Activated gamma-delta T cell treated with Interleukin-2 at 50 U/mL for 16 hours (primary cell): ENCODE measurements at regions not wholly inside any gene's neighbourhood (a gene's known extent, or its start where the extent isn't known, plus 50 kb on each side); places are given as distances from the start of the nearest gene placed in this dataset.

ENCODE experiments used
- DNase-seq: peaks from one replicate; pipeline ENCODE4 v3.0.0-alpha.2; 2020

DNA sequence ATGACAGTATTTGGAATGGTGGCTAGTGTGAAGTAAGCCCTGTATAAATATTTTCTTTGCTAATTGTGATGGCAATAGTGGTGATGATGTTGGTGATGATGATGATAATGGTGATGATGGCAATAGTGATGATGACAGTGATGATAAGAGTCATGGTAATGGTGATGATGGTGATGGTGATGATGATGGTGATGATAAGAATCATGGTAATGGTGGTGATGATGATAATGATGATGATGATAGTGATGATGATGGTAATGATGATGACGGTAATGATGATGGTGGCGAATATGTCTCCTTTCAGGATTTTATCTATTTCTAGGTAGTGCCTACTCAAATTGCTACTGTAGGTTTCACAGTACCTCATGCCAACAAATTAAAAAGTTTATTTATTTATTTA, 205.4 kb downstream of the GALR1 start:
- no peak for DNase-seq

DNA sequence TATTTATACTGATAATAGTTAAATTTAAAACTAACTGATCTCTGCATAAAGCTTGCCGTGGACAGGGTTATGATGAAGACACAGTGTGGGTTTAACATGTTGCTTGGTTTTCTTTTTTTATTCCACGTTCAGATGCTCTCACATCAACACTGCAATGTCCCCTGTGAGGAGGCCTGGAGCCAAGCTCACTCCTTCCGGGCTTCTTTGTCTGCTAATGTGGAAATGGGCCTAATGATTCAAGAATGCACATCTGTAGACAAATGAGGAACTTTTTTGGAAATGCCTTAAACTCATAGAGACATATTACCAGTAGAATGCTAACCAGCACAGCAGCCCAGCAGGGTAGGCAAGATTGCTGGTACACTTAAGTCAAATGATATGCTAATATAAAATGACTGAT, 208.0 kb downstream of the GALR1 start:
- no peak for DNase-seq

DNA sequence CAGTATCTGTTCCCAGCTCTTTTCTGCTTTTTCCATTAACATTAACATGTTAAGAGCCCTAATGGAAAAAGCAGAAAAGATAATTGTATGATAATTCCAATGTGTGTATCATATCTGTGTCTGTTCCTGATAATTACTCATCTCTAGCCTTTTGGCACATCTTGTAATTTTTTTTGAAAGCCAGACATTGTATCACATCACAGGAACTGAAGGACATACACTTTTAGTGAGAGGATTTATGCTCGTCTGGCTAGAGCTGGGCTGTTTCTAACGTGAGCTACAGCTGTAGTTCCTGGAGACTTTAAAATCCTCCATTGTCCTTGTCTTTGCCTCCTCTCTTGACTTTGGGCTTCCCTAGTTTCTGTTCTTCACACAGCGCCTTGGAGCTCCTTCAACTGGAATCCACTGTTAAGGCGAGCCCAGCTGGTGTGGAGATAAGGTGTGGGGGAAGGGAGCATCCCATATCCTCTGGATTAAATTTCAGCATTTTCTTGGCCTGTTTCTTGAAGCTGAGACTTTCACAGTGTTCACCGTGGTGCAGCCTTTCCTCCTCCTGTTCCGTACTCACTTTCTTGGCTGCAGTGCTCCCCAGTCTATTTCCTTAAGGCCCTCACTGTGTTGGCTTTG, 211.5 kb downstream of the GALR1 start:
- no peak for DNase-seq

DNA sequence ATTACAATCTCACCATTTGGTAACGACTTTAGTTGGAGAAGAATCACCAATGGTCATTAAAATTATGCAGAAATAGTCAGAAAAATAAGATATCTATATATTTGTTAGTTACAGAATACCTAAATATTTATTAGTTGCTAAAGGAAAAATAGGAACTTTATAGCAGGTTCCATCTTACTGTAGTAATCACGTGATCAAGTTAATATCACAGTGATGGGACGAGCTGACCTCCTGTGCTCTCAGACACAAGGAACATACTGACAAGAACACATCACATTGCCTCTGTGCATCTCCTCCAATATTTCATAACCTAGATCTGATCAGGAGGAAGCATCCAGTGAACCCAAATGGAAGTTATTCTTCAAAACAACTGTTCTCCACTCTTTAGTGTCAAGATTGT, 215.3 kb downstream of the GALR1 start:
- no peak for DNase-seq

DNA sequence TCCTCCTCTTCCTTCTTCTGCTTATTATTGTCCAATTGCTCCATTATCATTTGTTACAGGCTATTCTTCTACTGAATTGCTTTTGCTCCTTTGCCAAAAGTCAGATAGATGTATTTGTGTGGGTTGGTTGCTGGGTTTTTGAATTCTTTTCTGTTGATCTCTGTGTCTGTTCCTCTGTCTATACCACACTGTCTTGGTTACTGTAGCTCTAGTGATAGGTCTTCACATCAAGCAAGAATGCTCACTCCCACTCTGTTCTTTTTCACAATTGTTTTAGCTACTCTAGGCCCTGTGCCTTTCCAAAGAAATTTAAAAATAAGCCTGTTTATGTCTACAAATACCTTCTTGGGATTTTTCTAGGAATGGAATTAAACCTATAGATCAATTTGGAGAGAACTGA, 217.2 kb downstream of the GALR1 start:
- DNase-seq: no peak

DNA sequence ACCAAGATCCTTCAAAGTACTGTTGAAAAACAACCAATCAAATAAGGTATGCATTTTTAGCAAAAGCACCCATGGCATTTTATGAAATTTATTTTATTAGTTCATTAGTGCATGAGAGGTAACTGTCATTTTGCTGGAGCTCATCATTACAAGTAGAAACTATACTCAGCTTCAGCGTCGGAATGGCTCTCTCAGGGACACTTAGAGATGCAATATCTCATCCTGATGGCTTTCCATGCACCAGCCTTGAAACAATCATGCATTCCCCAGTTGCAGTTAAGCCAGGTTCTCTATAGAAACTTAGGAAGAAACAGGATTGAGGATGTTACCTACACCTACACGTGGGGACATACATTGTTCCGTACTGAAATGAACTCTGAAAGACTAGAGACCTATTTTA, 219.5 kb downstream of the GALR1 start:
- DNase-seq: no peak

DNA sequence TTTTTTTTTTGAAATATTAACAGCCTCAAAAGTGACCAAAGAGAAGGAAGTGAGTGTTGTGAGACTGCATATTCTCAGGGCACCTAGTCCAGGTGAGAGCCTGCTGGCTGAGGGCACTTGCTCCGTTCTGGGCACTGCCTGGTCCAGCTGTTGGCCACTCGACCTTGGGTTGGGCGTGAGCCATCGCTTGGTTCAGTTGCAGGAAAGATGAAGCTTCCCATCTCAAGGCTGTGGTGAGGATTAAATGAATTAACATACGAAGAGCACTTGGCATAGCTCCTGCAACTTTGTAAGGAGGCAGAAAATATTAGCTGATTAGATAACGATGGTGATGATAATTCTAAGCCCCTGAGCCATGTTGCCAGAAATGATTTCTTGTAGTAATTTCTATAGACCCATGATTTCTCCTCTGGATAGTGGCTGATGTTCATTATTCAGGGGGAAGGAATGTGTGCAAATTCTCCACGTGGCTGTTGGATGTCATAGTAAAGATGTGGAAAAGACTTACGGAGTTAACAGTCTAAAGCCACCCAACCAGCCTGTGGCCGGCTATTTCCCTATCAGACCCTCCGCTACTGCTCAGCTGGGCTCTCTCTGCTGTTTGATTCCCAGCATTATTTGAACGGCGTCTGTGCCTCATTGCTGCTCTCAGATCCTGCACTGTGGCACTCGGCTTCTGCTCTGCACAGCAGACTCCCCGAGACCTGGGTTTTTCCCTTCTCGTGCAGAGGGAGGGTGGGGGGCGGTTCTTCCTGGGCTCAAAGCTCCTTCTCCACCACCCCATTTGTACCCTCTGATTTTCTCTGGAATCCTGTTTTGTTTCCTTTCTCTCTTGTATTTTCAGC, 221.1 kb downstream of the GALR1 start:
- DNase-seq: no peak

DNA sequence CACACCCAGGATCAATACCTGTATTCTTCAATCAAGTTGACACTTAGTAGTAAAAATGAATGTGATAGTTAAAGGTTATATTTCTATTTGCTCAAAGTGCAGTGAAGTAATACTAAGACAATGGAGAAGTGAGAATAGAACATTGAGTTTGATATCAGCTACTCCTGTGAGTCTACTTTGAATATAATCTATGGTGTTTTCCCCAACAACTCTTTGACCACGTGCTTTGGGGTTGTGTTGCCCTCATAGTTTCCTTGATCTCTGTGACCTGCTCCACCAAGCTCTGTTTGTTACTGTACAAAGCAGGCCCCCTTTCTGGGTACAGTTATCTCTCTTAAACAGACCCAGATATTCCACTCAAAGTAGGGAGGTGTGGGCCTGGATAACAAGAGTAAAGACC, 222.9 kb downstream of the GALR1 start:
- DNase-seq: no peak

DNA sequence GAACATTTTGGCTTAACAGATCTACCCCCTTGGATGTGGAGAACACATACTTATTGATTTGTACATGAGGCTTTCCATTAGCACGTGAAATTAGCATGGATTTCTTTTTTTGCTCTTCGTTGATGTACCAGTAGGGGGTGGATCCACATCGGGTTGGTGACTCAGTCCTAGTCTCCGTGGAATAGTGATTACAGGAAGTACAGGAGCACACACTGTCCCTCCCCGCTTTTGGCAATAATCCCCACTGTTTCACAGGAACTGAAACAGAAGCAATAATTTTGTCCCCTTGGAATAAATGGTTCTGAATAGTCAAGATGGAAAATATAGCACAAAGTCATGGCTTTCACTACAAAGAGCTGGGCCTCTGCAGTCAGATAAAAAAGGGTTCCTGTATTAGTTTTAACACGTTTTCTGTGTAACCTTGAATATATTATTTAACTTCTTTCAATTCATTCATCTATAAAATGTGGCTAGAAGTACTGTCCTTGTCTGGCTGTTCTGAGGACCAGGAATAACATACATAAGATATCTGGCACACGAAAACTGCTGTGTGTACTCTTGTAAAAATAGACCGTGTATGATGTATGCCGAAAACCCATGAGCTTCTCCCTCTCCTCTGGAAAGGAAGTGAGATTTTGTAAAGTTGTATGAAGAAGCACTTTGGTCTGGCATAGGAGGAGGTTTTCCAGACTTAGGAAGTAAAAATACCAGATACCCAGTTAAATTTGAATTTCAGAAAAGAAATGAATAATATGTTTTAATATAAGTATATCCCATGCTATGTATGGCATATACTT, 229.2 kb downstream of the GALR1 start:
- no peak for DNase-seq

DNA sequence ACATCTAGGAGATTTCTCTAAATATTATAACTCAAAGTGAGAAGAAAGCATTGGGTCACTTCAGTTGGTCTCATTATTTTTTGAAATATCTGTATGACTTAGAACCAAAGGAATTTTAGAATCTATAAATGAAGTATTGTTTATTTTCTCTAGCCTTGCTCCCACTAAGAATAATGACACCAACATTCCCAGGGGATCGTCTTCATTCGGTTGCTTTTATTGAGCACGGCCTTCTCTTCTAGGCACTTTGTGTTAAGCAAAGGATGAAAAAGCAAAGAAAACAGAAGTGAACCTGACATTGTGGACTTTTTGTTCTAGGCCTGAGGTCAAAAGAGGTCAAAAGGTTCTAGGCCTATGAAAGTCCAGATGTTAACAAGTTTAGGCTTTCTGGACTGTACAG, 231.9 kb downstream of the GALR1 start:
- DNase-seq: no peak

DNA sequence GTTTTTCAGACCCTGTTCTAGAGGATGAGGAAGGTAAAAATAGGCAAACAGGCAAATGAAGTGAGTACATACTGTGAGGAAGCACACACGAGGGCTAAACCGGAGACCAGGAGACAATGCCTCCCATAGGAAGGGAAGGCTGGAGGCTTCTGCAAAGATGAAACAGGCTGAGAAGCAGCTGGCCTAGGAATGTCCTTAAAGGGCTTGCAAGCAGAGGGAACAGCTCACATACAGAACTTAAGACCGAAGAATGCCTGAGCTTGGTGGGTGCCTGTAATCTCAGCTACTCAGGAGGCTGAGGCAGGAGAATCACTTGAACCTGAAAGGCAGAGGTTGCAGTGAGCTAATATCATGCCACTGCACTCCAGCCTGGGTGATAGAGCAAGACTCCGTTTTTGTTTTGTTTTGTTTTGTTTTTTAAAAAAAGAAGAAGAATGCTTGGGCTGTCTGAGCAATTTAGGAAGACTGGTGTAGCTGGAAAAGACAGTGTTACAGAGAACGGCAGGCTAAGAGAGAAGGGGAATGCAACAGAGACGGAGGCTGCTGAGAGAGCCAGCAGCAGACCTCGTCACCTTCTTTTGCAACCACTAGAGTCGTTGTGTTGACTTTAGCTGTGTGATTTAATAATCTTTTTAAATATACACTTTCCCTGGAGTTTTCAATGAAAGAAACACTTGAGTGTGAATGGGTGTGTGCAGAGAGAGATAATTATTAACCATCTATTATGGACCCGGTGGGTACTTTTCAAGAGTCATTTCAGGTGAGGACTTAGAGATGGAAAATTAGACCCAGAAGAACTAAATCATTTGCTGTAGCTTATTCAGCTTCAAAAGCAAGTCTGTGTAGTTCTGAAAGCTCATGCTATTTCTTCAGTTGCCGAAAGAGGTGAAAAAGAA, 232.8 kb downstream of the GALR1 start:
- DNase-seq: no peak

DNA sequence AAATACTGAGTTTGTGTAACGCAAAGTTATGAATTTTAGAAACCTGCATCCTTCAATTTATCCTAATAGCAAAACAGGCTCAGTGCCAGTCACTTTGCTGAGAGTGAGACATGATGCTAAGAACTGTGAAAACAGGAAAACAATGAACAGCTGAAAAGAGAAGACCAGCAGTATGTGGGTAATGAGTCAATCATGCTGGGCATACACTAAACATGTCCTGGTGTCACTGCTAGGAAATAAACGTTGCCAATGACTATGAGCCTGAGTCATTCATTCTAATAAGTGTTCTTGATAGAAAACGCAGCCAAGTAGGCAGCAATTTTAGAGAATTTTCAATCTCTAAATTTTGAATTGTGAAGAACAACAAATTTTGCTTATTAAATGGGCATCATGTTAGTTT, 237.3 kb downstream of the GALR1 start:
- DNase-seq: no peak

DNA sequence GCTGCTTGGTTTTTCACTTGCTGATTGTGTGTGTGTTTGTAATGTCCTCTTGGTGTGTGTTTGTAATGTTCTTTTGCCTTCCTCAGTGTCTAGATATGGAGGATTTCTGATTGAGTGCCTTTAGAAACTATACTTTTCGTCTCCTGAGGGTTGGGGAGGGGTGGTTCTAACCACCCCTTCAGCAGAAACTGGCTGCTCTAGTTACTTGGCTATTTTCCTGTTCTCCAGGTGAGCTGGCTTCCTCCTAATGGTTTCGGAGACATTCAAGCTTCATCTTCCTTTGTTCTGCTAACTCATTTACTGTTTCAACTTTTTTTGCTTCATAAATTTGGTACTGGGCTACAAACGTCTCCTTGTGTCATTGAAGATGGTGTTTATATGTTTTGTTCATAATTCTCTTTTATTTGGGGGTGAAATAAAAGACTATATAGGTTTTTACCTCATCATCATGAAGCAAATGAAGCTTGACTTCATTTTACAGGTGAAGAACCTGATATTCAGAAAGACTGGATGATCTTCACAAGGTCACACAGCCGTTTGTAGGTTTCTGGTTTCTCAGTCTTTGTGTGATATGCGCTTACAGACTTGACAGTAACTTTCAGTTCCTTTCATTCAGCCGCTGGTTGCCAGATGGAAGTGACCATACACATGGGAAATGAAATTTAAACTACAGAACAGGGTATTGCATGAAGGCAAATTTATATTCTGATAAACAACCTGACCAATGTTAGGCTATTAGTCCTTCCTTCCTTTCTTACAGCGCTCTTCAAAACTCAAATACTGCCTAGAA, 238.5 kb downstream of the GALR1 start:
- no peak for DNase-seq

DNA sequence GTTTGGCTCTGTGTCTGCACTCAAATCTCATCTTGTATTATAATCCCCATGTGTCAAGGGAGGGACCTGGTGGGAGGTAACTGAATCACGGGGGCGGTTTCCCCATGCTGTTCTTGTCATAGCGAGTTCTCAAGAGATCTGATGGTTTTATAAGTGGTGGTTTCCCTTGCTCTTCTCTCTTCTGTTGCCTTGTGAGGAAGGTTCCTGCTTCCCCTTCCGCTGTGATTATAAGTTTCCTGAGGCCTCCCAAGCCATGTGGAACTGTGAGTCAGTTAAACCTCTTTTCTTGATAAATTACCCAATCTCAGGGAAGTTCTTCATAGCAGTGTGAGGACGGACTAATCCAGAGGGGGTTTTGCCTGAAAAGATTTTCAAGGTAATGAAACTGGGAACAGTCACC, 245.4 kb downstream of the GALR1 start:
- no peak for DNase-seq

DNA sequence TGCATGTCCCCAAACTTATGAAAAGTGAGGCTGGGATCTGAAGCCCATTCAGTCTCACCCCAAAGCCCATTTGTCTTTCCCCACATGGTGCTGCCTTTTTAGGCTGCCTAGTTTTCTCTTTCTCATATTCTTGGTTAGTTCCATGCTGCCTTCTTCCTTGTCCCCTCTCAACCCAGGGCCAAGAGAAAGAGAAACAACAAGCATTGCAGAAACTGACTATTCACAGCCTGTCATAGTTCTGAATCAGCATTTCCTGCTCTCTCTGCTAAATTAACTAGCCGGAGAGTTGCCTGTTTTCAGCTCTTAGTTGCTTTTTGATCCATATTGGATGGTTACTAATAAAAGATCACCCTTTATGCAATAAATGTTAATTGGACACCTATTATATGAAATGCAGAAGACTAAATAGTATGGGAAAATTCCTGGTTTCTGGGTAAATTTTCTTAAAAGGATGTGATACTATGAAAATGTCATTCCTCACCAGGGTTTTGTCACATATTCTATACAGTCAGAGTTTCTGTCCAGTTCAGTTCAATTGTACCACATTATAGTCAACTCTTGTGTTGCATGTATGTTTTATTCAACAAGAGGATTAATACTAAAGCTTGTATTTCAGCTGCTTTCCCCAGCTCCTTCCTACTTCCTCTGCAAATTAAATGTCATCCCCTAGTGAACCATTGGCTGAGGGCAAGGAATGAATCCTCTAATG, 246.5 kb downstream of the GALR1 start:
- DNase-seq: no peak

DNA sequence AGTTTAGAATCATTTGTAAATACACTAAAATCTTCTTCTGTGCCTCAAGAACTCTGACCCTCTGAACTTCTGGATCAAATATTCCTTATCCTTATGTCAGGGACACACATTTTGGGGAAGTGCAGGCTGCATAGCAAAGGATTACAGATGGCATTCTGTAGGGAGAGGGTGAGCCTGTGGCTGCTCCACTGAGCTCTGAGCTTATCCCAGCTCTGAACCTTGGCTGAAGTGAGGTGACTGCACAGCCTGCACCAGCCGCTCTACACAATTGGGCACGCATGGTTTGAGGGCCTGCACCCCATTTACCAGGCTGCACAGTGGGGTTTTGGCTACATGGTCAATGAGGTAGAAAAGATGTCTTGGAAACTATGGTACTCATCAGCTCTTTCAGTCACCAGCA, 251.6 kb downstream of the GALR1 start:
- no peak for DNase-seq

DNA sequence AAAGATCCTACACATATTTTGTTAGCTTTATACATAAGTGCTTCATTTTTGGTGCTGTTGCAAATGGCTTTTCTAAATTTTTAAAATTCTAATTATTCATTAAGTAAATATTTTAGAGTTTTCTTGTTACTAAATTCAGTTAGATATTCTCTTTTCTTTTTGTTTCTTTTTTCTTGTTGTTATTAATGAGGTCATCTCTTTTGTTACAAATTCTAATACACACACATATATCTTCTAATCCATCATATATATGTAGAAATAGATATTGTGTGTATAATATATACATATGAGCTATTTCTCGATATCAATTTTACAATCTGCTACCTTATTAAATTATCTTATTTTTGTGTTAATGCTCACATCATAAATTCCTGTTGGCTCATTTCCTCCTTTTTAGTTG, 255.9 kb downstream of the GALR1 start:
- DNase-seq: no peak

DNA sequence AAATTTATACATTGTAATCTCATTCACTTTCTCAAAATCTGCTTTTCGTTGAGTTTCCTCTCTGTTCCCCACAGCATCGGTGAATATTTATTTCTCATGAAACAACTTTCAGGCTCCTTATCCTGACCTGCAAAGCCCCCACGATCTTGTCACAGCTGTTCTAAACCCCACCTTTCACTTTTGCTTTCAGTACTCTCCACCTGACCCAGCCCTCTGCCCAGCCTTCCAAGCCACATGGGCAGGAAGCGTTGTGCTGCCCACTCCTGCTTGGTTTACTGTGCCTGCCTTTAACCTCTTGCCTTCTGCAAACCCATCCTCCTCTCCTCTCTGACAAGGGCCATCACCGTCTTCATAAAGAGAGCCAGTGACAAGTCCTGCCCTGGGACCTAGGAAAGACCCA, 262.5 kb downstream of the GALR1 start:
- no peak for DNase-seq

DNA sequence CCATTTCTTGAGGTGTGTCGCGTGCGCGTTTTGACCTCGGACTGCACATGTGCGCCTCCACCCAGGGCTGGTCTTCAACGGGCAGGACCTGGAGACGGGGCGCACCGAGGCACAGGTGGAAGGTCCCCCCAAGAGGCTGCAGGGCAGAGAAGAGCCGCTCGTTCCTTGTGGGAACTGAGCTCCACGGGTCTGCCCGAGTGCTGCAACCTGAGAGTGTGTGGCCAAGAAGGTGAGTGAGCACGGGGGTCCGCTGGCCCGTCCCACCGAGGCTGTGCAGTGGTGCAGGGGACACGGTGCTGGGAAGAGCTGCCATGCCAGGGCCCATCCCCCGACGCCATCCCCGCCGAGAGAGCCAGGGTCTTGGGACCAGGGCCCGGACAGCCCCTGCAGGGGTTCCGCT, 268.3 kb downstream of the GALR1 start:
- no peak for DNase-seq

DNA sequence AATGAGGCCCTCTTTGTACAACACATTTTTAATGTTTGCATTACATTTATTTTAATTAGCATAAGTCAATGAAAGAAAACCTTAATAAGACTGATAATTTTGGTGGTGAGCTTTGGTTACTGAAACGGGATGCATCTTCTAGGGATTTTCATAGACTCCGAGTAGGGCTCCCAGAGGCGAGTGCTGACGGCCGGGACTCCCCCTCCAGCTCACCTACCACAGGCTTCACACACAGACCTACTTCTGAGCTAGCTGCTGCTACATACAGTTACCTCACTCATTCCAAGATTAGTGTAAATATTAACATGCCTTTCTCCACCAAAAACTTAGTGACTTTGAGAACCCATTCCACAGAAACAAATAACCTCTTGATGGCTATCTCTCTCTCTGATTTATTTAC, 271.1 kb downstream of the GALR1 start:
- DNase-seq: no peak

DNA sequence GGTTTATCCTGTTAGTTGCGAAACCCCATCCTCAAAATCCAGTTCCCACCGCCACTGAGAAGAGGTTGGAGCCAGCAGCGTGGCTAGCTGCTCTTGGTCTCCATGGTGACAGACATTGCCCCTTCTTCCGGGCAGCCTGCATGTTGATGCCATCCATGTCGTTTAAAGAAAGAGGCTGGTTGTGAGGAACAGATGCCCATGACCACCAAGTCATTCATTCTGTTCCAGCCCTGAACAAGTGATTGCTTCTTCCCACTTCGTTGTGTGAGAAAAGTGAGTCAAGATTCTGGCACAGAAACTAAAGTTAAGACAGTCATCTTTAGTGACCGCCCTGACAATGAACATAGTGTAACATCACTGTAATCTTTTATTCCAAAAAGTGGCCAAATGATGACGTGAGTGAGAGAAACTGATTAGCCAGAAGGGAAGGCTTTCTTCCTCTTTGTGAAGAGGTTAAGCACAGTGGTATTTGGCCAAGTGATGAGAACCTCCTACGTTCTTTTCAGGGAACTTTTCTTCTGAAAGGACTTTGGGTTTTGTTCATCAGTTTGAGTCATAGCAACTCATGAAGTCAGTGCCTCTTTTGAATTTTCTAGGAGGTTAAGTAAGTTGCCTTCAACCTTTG, 272.5 kb downstream of the GALR1 start:
- DNase-seq: no peak
